ENCODE measurements at regions not wholly inside any gene's neighbourhood (a gene's known extent, or its start where the extent isn't known, plus 50 kb on each side); places are given as distances from the start of the nearest gene placed in this dataset.
A peak's percentile ranks its signal among the peaks of the same experiment; 100 is the strongest.
"Not testable (repeated sequence)": the region's sequence is repeated elsewhere in the genome, so short reads cannot be mapped to it uniquely, and the experiment has no call there.

DNA sequence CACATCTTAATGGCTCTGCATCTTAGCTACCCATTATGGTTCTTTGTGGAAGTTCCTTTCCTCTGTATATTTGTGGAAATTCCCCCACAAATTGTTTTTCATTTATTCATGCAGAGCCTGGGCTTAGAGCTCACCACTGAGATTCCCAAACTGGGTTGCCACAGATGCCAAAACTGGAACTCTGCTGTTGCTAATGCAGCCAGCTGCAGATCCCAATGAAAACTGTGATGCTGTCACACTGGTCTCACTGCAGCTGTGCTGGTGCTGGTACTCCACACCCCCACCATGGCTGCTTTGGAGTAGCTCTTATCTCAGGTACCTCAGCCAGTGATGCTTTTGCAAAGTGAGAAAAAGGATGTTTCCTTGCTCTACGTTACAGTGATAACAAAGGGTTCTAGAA is 87.7 kb downstream of the DCK start:
- ATAC-seq (no peak), DNase-seq (ENCODE audit: low spot score) (no peak)
- intact Hi-C loops (cut with DNase I) = no loop called here

DNA sequence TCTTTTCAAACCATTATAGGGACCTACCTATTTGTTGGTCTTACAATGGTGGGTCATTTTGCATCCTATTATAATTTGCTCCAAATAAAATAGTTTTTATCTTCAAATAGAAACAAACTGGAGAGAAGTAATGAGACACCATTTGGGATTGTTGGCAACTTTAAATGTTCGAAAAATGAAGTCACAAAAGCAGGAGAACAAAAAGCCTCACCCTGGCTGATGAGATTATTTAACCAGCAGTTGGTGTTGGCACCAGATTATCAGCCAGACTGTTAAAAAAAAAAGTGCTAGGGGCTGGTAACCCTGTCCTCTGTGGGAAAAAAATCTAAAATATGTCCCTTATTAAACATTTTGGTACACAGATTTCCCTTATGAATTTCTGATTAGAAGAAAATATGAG is 100.3 kb downstream of the DCK start:
- intact Hi-C loops (cut with DNase I) = no loop called here
- DNase-seq (ENCODE audit: low spot score) = no peak

DNA sequence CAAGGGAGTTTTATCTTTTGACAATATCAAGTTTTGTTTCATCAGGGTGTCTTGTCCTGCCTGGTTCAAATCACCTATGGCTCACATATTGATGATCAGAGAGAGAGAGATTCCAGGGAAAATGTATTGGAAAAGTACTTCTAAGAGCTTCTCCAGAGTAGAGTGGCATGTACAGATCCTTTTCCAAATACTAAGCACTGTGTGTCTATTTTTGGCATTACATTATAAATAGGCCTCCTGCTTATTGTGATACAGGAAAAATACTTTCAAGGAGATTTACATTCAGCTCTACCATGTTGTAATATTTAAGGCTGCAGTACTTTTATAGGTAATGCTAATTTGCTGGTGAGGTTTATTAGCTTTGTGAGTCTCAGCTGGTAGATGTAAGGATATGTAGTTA is 100.8 kb downstream of the DCK start:
- ATAC-seq (no peak), DNase-seq (ENCODE audit: low spot score) (no peak)
- intact Hi-C loops (cut with DNase I) = no loop called here

More for the DNA sequence above, 100.3 kb downstream of the DCK start:
- ATAC-seq = no peak

DNA sequence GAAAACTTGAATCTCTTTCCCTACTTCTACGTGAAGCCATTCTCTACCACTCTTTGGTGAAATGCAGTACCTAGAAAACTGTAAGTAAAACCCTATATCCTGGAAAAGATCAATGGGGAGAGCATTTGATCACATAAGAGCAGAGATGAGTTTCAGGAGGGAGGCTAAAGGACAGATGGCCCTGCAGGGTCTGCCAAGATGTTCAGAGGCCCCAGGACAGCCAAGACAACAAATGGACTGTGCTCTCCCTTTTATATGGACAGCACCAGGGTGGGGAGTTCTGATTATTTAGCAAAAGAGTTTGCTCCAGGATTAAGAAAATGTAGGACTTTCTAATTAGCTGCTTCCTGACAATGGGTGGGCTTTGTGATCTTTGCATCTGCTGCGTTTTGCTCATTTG is 101.7 kb downstream of the DCK start:
- no peak for ATAC-seq
- no peak for DNase-seq (ENCODE audit: low spot score)
- intact Hi-C loops (cut with DNase I) = no loop called here

DNA sequence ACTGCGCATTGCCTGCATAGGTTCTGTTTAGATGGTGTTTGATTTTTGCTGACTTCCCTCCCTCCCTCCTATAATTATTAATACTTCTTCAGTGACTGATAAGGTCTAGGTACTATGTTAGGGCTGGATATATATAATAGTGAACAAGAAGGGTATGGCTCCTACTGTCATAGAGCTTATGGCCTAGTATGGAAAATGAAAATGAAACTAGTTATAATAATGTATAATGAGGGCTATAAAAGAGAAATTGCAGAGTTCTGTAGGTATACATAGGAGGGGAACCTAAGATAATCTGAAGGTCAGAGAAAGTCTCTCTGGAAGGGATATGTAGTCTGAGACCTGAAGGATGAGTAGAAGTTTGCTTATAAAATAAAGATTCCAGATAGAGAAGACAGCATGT is 102.1 kb downstream of the DCK start:
- DNase-seq (ENCODE audit: low spot score) = no peak
- no peak for ATAC-seq
- intact Hi-C loops (cut with DNase I) = no loop called here

DNA sequence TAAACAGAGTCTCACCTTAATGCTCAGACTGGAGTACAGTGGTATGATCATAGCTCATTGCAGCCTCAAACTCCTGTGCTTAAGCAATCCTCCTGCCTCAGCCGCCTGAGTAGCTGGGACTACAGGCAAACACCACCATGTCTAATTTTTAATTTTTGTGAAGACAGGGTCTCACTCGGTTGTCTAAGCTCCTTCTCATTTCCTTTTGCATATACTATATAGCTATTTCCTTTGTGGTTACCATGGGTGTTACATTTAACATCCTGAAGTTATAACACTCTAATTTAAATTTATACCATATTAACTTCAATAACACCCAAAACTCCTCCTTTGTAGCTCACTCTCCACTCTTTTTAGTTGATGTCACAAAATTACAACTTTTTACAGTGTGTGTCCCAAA is 114.3 kb downstream of the DCK start:
- ATAC-seq (no peak), DNase-seq (ENCODE audit: low spot score) (no peak)
- intact Hi-C loops (cut with DNase I) = no loop called here

DNA sequence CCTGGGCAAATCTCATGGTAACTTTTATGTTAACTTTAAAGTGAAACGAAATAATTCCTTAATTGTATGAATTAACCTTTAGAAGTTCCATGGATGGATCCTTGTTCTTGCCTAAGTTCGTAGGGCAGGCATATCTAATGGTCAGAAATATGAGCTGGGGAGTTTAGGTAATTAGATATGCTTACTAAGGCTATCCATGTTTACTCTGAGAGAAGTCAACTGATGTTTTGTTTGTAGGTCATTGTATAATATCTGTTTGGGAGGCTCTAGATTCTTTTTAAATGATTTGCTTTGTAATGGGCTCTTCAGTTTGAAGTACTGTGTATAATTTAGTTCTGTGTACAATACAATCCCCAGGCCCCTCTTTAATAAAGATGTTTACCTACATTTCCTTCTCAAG is 117.0 kb downstream of the DCK start:
- intact Hi-C loops (cut with DNase I) = no loop called here
- no peak for ATAC-seq
- no peak for DNase-seq (ENCODE audit: low spot score)

DNA sequence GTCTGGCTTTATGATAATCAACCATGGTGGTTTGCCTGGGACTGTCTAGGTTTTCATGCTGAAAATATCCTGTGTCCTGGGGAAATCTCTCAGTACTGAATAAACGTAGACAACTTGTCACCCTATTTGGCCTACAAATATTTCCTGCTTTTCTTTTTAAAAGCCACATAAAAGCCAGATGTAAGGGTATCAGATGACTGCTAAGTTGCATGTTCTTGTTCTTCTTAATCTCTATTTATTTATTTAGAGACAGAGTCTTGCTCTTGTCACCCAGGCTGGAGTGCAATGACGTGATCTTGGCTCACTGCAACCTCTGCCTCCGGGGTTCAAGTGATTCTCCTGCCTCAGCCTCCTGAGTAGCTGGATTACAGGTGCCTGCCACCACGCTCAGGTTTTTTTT is 117.7 kb downstream of the DCK start:
- ATAC-seq; intact Hi-C loops (cut with DNase I): not testable (repeated sequence)

DNA sequence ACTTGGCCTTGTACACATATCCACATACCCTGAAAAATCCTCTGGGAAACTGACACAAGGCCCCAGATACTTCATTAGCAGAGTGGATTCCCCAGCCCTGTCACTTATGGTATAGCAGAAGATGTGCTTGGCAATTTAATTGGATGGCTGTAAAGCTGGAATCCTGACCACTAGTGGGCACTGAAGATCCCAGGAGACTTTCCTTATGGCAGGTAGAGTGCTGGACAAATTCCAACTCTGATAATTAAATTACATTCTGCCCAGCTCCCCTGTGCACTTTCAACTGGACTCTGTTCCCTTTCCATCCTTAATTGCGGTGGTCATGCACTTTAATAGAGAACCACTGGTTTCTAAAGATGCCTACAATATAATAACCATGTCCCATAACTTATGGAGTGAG is 119.8 kb downstream of the DCK start:
- intact Hi-C loops (cut with DNase I) = no loop called here
- no peak for ATAC-seq

More for the DNA sequence above, 117.7 kb downstream of the DCK start:
- DNase-seq (ENCODE audit: low spot score) = not testable (repeated sequence)

DNA sequence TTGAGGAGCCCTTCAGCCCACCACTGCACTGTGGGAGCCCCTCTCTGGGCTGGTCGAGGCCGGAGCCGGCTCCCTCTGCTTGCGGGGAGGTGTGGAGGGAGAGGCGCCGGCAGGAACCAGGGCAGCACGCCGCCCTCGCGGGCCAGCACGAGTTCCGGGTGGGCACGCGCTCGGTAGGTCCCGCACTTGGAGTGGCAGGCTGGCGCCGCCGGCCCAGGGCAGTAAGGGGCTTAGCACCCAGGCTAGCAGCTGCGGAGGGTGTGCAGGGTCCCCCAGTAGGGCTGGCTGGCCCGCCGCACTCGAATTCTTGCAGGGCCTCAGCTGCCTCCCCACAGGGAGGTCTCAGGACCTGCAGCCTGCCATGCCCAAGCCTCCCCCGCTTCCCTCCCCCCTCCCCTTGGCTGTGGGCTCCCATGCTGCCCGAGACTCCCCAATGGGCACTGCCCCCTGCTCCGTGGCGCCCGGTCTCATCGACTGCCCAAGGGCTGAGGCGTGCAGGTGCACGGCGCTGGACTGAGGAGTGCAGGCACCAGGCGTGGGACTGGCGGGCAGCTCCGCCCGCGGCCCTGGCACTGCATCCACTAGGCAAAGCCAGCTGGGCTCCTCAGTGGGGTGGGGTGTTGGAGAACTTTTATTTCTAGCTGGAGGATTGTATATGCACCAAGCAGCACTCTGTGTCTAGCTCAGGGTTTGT is 127.5 kb downstream of the DCK start:
- DNase-seq (ENCODE audit: low spot score) (no peak), ATAC-seq (no peak)
- intact Hi-C loops (cut with DNase I) = no loop called here

More for the DNA sequence above, 119.8 kb downstream of the DCK start:
- DNase-seq (ENCODE audit: low spot score) = no peak

DNA sequence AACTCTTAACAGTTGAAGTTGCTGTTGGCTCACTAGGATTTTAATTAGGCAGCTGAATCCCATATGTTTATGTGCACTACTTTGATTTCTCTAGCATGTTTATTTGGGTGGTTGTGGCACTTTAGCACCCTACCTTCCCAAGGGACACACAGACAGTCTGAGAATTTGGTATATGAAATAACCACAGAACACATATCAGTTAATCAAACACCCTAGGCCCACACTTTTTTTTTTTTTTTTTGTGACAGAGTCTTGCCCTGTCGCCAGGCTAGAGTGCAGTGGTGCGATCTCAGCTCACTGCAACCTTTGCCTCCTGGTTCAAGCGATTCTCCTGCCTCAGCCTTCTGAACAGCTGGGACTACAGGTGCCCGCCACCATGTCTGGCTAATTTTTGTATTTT is 130.5 kb downstream of the DCK start:
- intact Hi-C loops (cut with DNase I) = no loop called here
- no peak for ATAC-seq
- no peak for DNase-seq (ENCODE audit: low spot score)

DNA sequence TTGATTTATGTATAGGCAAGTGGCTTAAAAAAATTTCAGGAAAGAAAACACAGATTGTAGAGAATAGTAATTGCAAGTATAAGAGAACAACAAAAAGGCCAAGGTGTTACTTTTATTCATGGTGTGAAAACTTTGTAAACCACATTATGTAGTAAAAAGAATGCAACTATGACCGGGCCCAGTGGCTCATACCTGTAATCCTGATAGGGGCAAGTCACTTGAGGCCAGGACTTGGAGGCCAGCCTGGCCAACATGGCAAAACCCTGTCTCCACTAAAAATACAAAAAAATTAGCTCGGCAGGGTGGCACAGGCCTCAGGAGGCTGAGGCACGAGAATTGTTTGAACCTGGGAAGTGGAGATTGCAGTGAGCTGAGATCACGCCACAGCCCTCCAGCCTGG is 131.7 kb downstream of the DCK start:
- no peak for ATAC-seq
- DNase-seq (ENCODE audit: low spot score) = no peak
- intact Hi-C loops (cut with DNase I) = no loop called here

DNA sequence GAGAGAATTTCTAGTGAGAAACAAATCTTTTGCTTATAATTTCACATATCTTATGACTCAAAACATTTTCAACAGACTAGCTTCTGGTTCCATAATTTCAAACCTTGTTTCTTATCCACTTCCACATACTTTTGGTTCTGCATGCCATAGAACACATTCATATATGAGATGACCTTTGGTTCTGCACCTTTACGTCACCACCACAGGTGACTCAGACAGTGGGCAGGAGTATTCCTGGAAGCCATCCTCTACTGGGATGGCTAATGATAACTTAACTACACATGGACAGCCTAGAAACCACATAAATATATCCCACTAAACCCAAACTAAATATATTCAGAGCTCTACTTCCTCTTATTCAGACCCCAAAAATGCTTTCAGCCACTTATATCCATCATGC is 133.3 kb downstream of the DCK start:
- intact Hi-C loops (cut with DNase I) = no loop called here
- ATAC-seq (no peak), DNase-seq (ENCODE audit: low spot score) (no peak)

DNA sequence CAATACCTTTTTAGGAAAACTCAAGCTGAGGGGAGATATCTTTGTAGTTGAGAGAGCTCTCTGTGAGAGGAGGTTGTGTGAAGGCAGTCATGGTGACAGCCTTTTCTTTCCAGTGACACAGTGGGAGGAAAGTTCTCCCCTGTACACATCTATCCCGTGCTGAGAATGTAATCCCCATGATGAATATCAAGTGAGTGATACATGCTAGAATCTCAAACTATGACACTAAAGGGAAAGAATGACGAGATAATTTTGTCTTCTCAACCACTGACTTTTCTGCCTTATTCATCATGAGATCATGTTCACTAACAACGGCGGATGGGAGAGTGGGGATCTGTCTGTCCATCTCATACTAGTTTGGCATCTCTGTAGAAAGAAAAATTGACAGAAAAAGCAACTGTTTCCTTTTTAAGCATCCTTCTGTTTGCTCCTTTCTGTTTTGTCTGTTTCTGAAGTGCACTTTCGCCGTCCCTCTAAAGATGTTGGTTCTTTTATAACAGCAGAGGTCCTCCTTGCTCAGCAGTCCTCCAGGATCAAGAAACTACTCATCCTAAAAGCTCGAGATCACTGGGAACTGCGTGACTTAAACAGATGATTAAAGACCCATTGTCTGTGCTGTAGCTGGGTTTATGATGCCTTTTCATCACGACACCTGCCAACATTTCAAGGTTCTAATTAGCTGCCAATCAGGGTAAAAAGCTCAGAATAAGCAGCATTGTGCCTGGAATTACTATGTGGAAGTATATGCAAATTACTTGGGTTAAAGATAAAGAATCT is 137.6 kb downstream of the DCK start:
- DNase-seq (ENCODE audit: low spot score) (no peak), ATAC-seq (peak; percentile 62)
- intact Hi-C loops (cut with DNase I) = no loop called here

DNA sequence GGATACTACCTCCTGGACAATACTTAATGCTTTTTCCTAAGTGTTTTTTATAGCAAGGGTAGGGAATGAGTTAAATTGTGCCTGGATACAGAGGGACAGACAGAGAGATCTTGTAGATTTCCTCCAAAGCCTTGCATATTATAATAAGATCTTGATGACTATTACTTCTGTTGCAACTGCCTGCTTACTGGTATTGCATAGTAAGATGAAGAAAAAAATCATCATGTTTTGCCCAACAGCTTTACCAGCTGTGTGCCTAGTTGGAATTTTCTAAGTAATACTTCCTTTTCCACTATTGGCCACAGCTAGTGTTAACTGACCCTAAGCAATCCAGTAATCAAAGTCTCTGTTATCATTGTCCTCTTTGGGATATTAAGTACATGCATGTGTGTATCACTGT is 139.0 kb downstream of the DCK start:
- intact Hi-C loops (cut with DNase I) = no loop called here
- ATAC-seq = no peak

DNA sequence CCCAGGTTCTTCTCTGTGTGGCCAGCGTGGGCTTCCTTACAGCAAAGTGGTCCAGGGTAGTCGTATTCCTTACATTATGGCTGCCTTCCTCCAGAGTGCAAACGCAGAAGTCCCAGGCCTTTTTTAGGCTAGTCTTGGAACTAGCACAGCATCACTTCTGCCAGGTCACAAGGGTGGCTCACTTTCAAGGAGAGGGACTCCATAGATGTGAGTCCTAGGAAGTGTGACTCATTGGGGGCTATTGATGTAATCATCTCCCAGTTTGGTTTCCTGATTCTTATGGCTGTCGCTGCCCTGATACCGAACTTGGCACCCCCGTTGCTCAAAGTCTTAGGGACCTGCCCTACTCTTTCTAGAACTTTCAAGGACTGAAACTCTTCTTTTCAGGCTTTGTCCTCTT is 140.0 kb downstream of the DCK start:
- ATAC-seq = no peak
- intact Hi-C loops (cut with DNase I) = no loop called here
- no peak for DNase-seq (ENCODE audit: low spot score)

More for the DNA sequence above, 139.0 kb downstream of the DCK start:
- DNase-seq (ENCODE audit: low spot score) = no peak

DNA sequence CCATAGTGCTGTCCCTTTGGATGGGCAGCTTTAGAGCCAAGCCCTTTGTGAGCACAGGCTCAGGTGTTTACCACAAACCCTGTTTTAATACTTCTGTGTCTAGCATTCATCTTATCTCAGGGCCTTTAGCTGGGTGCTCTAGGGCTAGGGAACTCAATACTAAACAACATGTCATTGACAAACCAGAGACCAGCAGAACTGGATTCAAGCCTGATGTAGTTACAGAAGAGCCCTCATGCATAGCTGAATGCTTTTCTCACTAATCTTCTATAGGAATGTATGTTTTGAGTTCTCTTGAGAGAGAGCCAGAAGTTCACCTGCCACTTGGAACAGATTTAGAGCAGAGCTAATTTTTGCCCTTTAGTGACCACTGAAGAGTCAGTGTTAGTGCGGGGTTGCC is 142.6 kb downstream of the DCK start:
- DNase-seq (ENCODE audit: low spot score) (no peak), ATAC-seq (no peak)
- intact Hi-C loops (cut with DNase I) = no loop called here

DNA sequence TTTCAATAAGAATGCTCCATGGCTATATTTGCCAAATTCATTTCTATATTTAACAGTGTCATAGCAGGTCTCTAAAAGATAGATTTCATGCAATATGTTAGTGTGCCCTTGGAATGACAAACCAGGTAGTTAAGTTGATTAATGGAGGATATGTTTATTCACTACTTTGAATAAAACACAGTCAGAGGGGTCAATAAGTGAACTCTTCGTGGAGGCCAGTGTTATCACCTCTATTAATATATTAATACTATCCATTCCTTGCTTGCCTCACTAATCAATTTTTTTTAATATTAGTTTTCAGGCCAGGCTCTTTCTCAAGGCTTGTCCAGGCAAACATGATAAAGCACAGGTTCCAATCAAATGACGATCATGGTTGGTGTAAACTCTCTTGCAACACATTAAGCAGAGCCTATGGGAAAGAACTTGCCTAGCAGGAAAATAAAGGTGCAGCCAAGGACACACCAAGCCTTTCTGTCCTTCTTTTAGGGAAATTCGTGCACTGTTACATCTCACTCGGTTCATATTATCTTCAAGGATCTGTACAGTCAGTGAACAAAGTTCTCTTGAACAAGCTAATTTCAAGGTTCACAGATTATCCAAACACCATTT is 144.7 kb downstream of the DCK start:
- no peak for DNase-seq (ENCODE audit: low spot score)
- ATAC-seq = no peak
- intact Hi-C loops (cut with DNase I) = no loop called here

DNA sequence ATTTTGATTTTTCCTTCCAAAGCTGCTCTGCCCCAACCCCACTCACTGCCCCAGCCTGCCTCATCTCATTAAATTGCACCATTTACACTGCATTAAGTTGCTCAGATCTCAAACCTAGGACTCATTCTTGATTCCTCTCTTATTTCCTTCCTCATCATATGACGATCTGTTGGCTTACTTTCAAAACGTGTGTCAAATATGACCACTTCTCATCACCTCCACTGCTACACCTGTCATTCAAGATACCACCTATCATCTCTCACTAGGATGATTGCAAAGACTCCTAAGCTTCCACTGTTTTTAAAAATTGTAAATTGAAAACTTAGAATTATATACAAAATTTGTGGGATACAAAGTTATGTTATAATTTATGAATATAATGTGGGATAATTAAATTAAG is 147.1 kb downstream of the DCK start:
- intact Hi-C loops (cut with DNase I) = no loop called here
- DNase-seq (ENCODE audit: low spot score) = no peak
- ATAC-seq = no peak

DNA sequence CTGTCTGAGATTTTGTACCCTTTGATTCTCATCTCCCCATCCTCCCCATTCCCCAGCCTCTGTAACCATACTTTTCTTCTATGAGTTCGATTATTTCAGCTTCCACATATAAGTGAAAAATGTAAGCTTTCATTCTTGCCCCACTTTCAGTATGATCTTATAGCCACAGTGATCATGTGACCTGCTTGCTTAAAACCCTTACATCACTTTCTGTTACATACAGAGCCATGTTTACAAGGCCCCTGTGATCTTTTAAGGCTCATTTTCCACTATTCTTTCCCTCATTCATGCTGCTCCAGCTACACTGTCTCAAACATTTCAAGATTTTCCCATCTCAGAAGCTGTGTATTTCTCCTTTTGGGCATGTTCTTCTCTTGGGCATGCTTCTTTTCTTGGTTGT is 147.7 kb downstream of the DCK start:
- intact Hi-C loops (cut with DNase I) = no loop called here
- DNase-seq (ENCODE audit: low spot score) = no peak

More for the DNA sequence above, 147.7 kb downstream of the DCK start:
- ATAC-seq = no peak

Data from sciatic nerve (tissue), 2 donors.